ENCODE measurements at regions not wholly inside any gene's neighbourhood (a gene's known extent, or its start where the extent isn't known, plus 50 kb on each side); places are given as distances from the start of the nearest gene placed in this dataset.

- DNase-seq (ENCODE audit: low read depth in 1 of 2, low spot score in 1 of 2), result no peak
- peaks cover 10% of the 10 kb centered on the region for H3K4me1 ChIP-seq
- POLR2A ChIA-PET, result interaction anchor here (1.0 to 2.3 kb wide), 5 partner anchors 33 to 497 kb away, joined by 3 to 18 read pairs (median 7); partner anchors contain the start of gene ARID1B
- WGBS (ENCODE audit: missing lambda C conversion rate), result 37% methylated on average over 4 of the region's 4 CpGs
- peak overlapping the region; percentile 92 for H3K4me3 ChIP-seq
- ATAC-seq, result no peak
- peak overlapping the region; percentile 99 for H3K4me2 ChIP-seq
- no peak for FAIRE-seq
- TF ChIP-seq HDAC2 (IDR thresholded peaks at IDR 0.05), result no peak
- TF ChIP-seq CBX2 (IDR thresholded peaks at IDR 0.05; ENCODE audit: borderline replicate concordance, low read depth), result no peak
- no peak for TF ChIP-seq EHMT2 (IDR thresholded peaks at IDR 0.05; ENCODE audit: low read depth)
- peak overlapping the region; percentile 98 to 100 for H3K27ac ChIP-seq
- H3K9me3 ChIP-seq, result no peaks in the 10 kb centered on the region
- CTCF ChIA-PET, result interaction anchor here (0.7 to 1.4 kb wide), 2 partner anchors 16 to 55 kb away, joined by 3 read pairs; no protein-coding TSS in a partner anchor
Observed at GRCh38 chr6:156685823-156686222, 91.4 kb upstream of the ARID1B start.

- CTCF ChIA-PET, result no interaction called here
- TF ChIP-seq POLR2AphosphoS2 (conservative IDR thresholded peaks at IDR 0.05; ENCODE audit: low read length), result no peak
- no peak for TF ChIP-seq NPAS2 (CRISPR knock-in tag; IDR thresholded peaks at IDR 0.05; ENCODE audit: borderline replicate concordance)
- TF ChIP-seq HMGXB4 (CRISPR knock-in tag; IDR thresholded peaks at IDR 0.05; ENCODE audit: borderline replicate concordance), result no peak
- TF ChIP-seq SMC3 (IDR thresholded peaks at IDR 0.05), result no peak
- no peak for TF ChIP-seq HOXB5 (CRISPR knock-in tag; IDR thresholded peaks at IDR 0.05)
- ATAC-seq, result no peak
- Histone ChIP-seq H3K4me1 (peaks cover 10% of the 10 kb centered on the region), H3K9me3 (no peaks in the 10 kb centered on the region), H3K4me3 (no peak overlapping the region), H3K4me2 (no peak overlapping the region), H3K27ac (no peak overlapping the region)
- WGBS (ENCODE audit: missing lambda C conversion rate), result 75% methylated on average over 5 of the region's 5 CpGs
- POLR2A ChIA-PET, result no interaction called here
- FAIRE-seq, result no peak
- no peak for DNase-seq (ENCODE audit: low read depth in 1 of 2, low spot score in 1 of 2)
Observed at GRCh38 chr6:156683821-156684220, 93.4 kb upstream of the ARID1B start.

GRCh38 chr6:156676721-156677120 lies 100.5 kb upstream of the ARID1B start:
- CTCF ChIA-PET, result no interaction called here
- no peak for FAIRE-seq

More at GRCh38 chr6:156676721-156677120, 100.5 kb upstream of the ARID1B start:
- no peak overlapping the region for H3K4me2 ChIP-seq
- DNase-seq (ENCODE audit: low read depth in 1 of 2, low spot score in 1 of 2) (no peak), ATAC-seq (no peak)
- WGBS (ENCODE audit: missing lambda C conversion rate), result 24% methylated on average over 2 of the region's 2 CpGs
- H3K27ac ChIP-seq, result no peak overlapping the region
- no peak overlapping the region for H3K4me3 ChIP-seq
- POLR2A ChIA-PET, result no interaction called here
- no peaks in the 10 kb centered on the region for H3K4me1 ChIP-seq
- peaks cover 10% of the 10 kb centered on the region; the same call in 2 of the 3 replicates for H3K9me3 ChIP-seq
- TF ChIP-seq RAD21 (conservative IDR thresholded peaks at IDR 0.05 in 1 of 2, IDR thresholded peaks at IDR 0.05 in 1 of 2), result no peak
- no peak for TF ChIP-seq CBX2 (IDR thresholded peaks at IDR 0.05; ENCODE audit: borderline replicate concordance, low read depth)
- no peak for TF ChIP-seq MAZ (IDR thresholded peaks at IDR 0.05; ENCODE audit: borderline replicate concordance, low read depth, low read length)
- no peak for TF ChIP-seq MAX (IDR thresholded peaks at IDR 0.05)
- no peak for TF ChIP-seq CEBPB (IDR thresholded peaks at IDR 0.05)
- TF ChIP-seq SREBF2 (IDR thresholded peaks at IDR 0.05), result no peak
- TF ChIP-seq HES2 (IDR thresholded peaks at IDR 0.05), result no peak
- no peak for TF ChIP-seq FOSL2 (IDR thresholded peaks at IDR 0.05)
- no peak for TF ChIP-seq FOSL2 (CRISPR knock-in tag; IDR thresholded peaks at IDR 0.05)
- no peak for TF ChIP-seq MYC (IDR thresholded peaks at IDR 0.05; ENCODE audit: borderline replicate concordance, low read length)
- no peak for TF ChIP-seq BHLHE40 (IDR thresholded peaks at IDR 0.05; ENCODE audit: low read depth, low read length)
- TF ChIP-seq CTCF (IDR thresholded peaks at IDR 0.05), result no peak
- no peak for TF ChIP-seq E2F6 (IDR thresholded peaks at IDR 0.05; ENCODE audit: borderline replicate concordance, low read depth)
- TF ChIP-seq JUN (IDR thresholded peaks at IDR 0.05), result no peak
- TF ChIP-seq HOXB13 (CRISPR knock-in tag; IDR thresholded peaks at IDR 0.05; ENCODE audit: low read depth), result no peak

Measured in A549 (cell line).